ENCODE measurements at regions not wholly inside any gene's neighbourhood (a gene's known extent, or its start where the extent isn't known, plus 50 kb on each side); places are given as distances from the start of the nearest gene placed in this dataset.
"Not testable (repeated sequence)": the region's sequence is repeated elsewhere in the genome, so short reads cannot be mapped to it uniquely, and the experiment has no call there.

GRCh38 chr2:133624551-133624950, 56.3 kb upstream of the NCKAP5 start:
- no peak overlapping the region for H3K27ac Mint-ChIP-seq
- no peaks in the 10 kb centered on the region for H3K36me3 Mint-ChIP-seq (ENCODE audit: low read depth)
- peaks cover 15% of the 10 kb centered on the region for H3K9me3 Mint-ChIP-seq
- H3K27me3 Mint-ChIP-seq = no peaks in the 10 kb centered on the region
- no peaks in the 10 kb centered on the region for H3K4me1 Mint-ChIP-seq (ENCODE audit: low read depth)
- no peak overlapping the region for H3K4me3 Mint-ChIP-seq

GRCh38 chr2:133627741-133628140, 59.5 kb upstream of the NCKAP5 start:
- no peaks in the 10 kb centered on the region for H3K36me3 Mint-ChIP-seq (ENCODE audit: low read depth)
- H3K27me3 Mint-ChIP-seq = no peaks in the 10 kb centered on the region
- no peak overlapping the region for H3K4me3 Mint-ChIP-seq
- H3K9me3 Mint-ChIP-seq = peaks cover 15% of the 10 kb centered on the region
- H3K4me1 Mint-ChIP-seq (ENCODE audit: low read depth) = no peaks in the 10 kb centered on the region
- H3K27ac Mint-ChIP-seq = no peak overlapping the region

GRCh38 chr2:133633309-133633708, 65.0 kb upstream of the NCKAP5 start:
- Mint-ChIP-seq H3K4me3 (no peak overlapping the region), H3K27me3 (no peaks in the 10 kb centered on the region), H3K27ac (no peak overlapping the region), H3K4me1 (ENCODE audit: low read depth) (no peaks in the 10 kb centered on the region), H3K36me3 (ENCODE audit: low read depth) (no peaks in the 10 kb centered on the region), H3K9me3 (peaks cover 5% of the 10 kb centered on the region)

GRCh38 chr2:133633881-133634409, 65.7 kb upstream of the NCKAP5 start:
- no peak overlapping the region for H3K27ac Mint-ChIP-seq
- no peaks in the 10 kb centered on the region for H3K9me3 Mint-ChIP-seq
- no peak overlapping the region for H3K4me3 Mint-ChIP-seq
- no peaks in the 10 kb centered on the region for H3K27me3 Mint-ChIP-seq
- H3K36me3 Mint-ChIP-seq (ENCODE audit: low read depth) = no peaks in the 10 kb centered on the region
- no peaks in the 10 kb centered on the region for H3K4me1 Mint-ChIP-seq (ENCODE audit: low read depth)

- no peak overlapping the region for H3K27ac Mint-ChIP-seq
- H3K4me1 Mint-ChIP-seq (ENCODE audit: low read depth) = no peaks in the 10 kb centered on the region
- H3K27me3 Mint-ChIP-seq = no peaks in the 10 kb centered on the region
- H3K9me3 Mint-ChIP-seq = no peaks in the 10 kb centered on the region
- no peak overlapping the region for H3K4me3 Mint-ChIP-seq
- H3K36me3 Mint-ChIP-seq (ENCODE audit: low read depth) = no peaks in the 10 kb centered on the region
Observed at GRCh38 chr2:133635131-133635530, 66.9 kb upstream of the NCKAP5 start.

GRCh38 chr2:133636287-133636686, 68.0 kb upstream of the NCKAP5 start:
- no peak overlapping the region for H3K4me3 Mint-ChIP-seq
- no peaks in the 10 kb centered on the region for H3K36me3 Mint-ChIP-seq (ENCODE audit: low read depth)
- no peaks in the 10 kb centered on the region for H3K4me1 Mint-ChIP-seq (ENCODE audit: low read depth)
- no peaks in the 10 kb centered on the region for H3K9me3 Mint-ChIP-seq
- H3K27me3 Mint-ChIP-seq = no peaks in the 10 kb centered on the region
- H3K27ac Mint-ChIP-seq = no peak overlapping the region

- no peak overlapping the region for H3K27ac Mint-ChIP-seq
- H3K27me3 Mint-ChIP-seq = no peaks in the 10 kb centered on the region
- H3K9me3 Mint-ChIP-seq = no peaks in the 10 kb centered on the region
- no peak overlapping the region for H3K4me3 Mint-ChIP-seq
- H3K36me3 Mint-ChIP-seq (ENCODE audit: low read depth) = no peaks in the 10 kb centered on the region
- no peaks in the 10 kb centered on the region for H3K4me1 Mint-ChIP-seq (ENCODE audit: low read depth)
Observed at GRCh38 chr2:133640103-133640502, 71.8 kb upstream of the NCKAP5 start.

GRCh38 chr2:133641497-133641896, 73.2 kb upstream of the NCKAP5 start:
- Mint-ChIP-seq H3K36me3 (ENCODE audit: low read depth) (no peaks in the 10 kb centered on the region), H3K27me3 (no peaks in the 10 kb centered on the region), H3K27ac (no peak overlapping the region), H3K9me3 (no peaks in the 10 kb centered on the region), H3K4me3 (no peak overlapping the region), H3K4me1 (ENCODE audit: low read depth) (no peaks in the 10 kb centered on the region)

- Mint-ChIP-seq H3K4me3 (no peak overlapping the region), H3K4me1 (ENCODE audit: low read depth) (no peaks in the 10 kb centered on the region), H3K27ac (no peak overlapping the region)
Observed at GRCh38 chr2:133641942-133642725, 73.9 kb upstream of the NCKAP5 start.

GRCh38 chr2:133642791-133643191, 74.5 kb upstream of the NCKAP5 start:
- Mint-ChIP-seq H3K27me3 (no peaks in the 10 kb centered on the region), H3K9me3 (no peaks in the 10 kb centered on the region), H3K27ac (no peak overlapping the region), H3K36me3 (ENCODE audit: low read depth) (no peaks in the 10 kb centered on the region), H3K4me1 (ENCODE audit: low read depth) (no peaks in the 10 kb centered on the region), H3K4me3 (no peak overlapping the region)

More at GRCh38 chr2:133641942-133642725, 73.9 kb upstream of the NCKAP5 start:
- Mint-ChIP-seq H3K36me3 (ENCODE audit: low read depth) (no peaks in the 10 kb centered on the region), H3K27me3 (no peaks in the 10 kb centered on the region), H3K9me3 (no peaks in the 10 kb centered on the region)

- no peak overlapping the region for H3K27ac Mint-ChIP-seq
- no peaks in the 10 kb centered on the region for H3K4me1 Mint-ChIP-seq (ENCODE audit: low read depth)
- no peaks in the 10 kb centered on the region for H3K36me3 Mint-ChIP-seq (ENCODE audit: low read depth)
- H3K27me3 Mint-ChIP-seq = no peaks in the 10 kb centered on the region
- H3K4me3 Mint-ChIP-seq = no peak overlapping the region
- no peaks in the 10 kb centered on the region for H3K9me3 Mint-ChIP-seq
Observed at GRCh38 chr2:133643863-133644262, 75.6 kb upstream of the NCKAP5 start.

GRCh38 chr2:133644846-133645245, 76.6 kb upstream of the NCKAP5 start:
- no peaks in the 10 kb centered on the region for H3K9me3 Mint-ChIP-seq
- no peaks in the 10 kb centered on the region for H3K27me3 Mint-ChIP-seq
- no peak overlapping the region for H3K27ac Mint-ChIP-seq
- H3K4me3 Mint-ChIP-seq = no peak overlapping the region
- no peaks in the 10 kb centered on the region for H3K4me1 Mint-ChIP-seq (ENCODE audit: low read depth)
- no peaks in the 10 kb centered on the region for H3K36me3 Mint-ChIP-seq (ENCODE audit: low read depth)

- not testable (repeated sequence) for H3K36me3 Mint-ChIP-seq (ENCODE audit: low read depth); H3K9me3 Mint-ChIP-seq
Observed at GRCh38 chr2:133647386-133647785, 79.1 kb upstream of the NCKAP5 start.

GRCh38 chr2:133651861-133652260, 83.6 kb upstream of the NCKAP5 start:
- no peaks in the 10 kb centered on the region for H3K36me3 Mint-ChIP-seq (ENCODE audit: low read depth)
- H3K4me1 Mint-ChIP-seq (ENCODE audit: low read depth) = no peaks in the 10 kb centered on the region
- H3K27me3 Mint-ChIP-seq = no peaks in the 10 kb centered on the region
- no peak overlapping the region for H3K4me3 Mint-ChIP-seq
- H3K9me3 Mint-ChIP-seq = no peaks in the 10 kb centered on the region
- H3K27ac Mint-ChIP-seq = no peak overlapping the region

More at GRCh38 chr2:133647386-133647785, 79.1 kb upstream of the NCKAP5 start:
- not testable (repeated sequence) for H3K4me3 Mint-ChIP-seq; H3K4me1 Mint-ChIP-seq (ENCODE audit: low read depth); H3K27me3 Mint-ChIP-seq; H3K27ac Mint-ChIP-seq

- Mint-ChIP-seq H3K36me3 (ENCODE audit: low read depth) (no peaks in the 10 kb centered on the region), H3K4me1 (ENCODE audit: low read depth) (no peaks in the 10 kb centered on the region), H3K4me3 (no peak overlapping the region), H3K27me3 (no peaks in the 10 kb centered on the region), H3K27ac (no peak overlapping the region), H3K9me3 (no peaks in the 10 kb centered on the region)
Observed at GRCh38 chr2:133652398-133652797, 84.1 kb upstream of the NCKAP5 start.

GRCh38 chr2:133653056-133653455, 84.8 kb upstream of the NCKAP5 start:
- Mint-ChIP-seq H3K4me3 (no peak overlapping the region), H3K36me3 (ENCODE audit: low read depth) (no peaks in the 10 kb centered on the region), H3K27me3 (no peaks in the 10 kb centered on the region), H3K9me3 (no peaks in the 10 kb centered on the region), H3K4me1 (ENCODE audit: low read depth) (no peaks in the 10 kb centered on the region), H3K27ac (no peak overlapping the region)
